Neural cell (in vitro differentiated cells): ENCODE measurements at regions not wholly inside any gene's neighbourhood (a gene's known extent, or its start where the extent isn't known, plus 50 kb on each side); places are given as distances from the start of the nearest gene placed in this dataset.
"Not testable (repeated sequence)": the region's sequence is repeated elsewhere in the genome, so short reads cannot be mapped to it uniquely, and the experiment has no call there.

Experiments used
- H2AFZ ChIP-seq: fragments of 200-600, 300-800 bp; sonication (generic), shearing (Covaris generic); 2 replicates; pipeline ENCODE4 v1.6.0; 2014; ENCODE audit warnings: low read depth, mild to moderate bottlenecking, antibody characterized with exemption, low read length, moderate library complexity
- H3F3A ChIP-seq: fragments of 200-600 bp; shearing (Covaris generic); 2 replicates; pipeline ENCODE4 v1.6.1; 2016; ENCODE audit warnings: mild to moderate bottlenecking, moderate library complexity, mixed read lengths, antibody characterized with exemption, low read length; ENCODE audit not compliant: insufficient read depth, poor library complexity, severe bottlenecking
- H3K27ac ChIP-seq: fragments of 200-600, 300-800 bp; sonication (generic), shearing (Covaris generic); 2 replicates; pipeline ENCODE4 v1.5.1; 2014; ENCODE audit warnings: mild to moderate bottlenecking, low read length, moderate library complexity
- H3K27me3 ChIP-seq: fragments of 300-800, 200-600 bp; sonication (generic), shearing (Covaris generic); 2 replicates; pipeline ENCODE4 v1.6.0; 2014; ENCODE audit warnings: mild to moderate bottlenecking, low read depth, low read length, moderate library complexity; ENCODE audit not compliant: insufficient read depth
- H3K36me3 ChIP-seq: fragments of 300-800, 200-600 bp; sonication (generic), shearing (Covaris generic); 2 replicates; pipeline ENCODE4 v1.5.1; 2014; ENCODE audit warnings: mild to moderate bottlenecking, antibody characterized with exemption, low read length, moderate library complexity; ENCODE audit not compliant: insufficient read depth
- H3K4me2 ChIP-seq: fragments of 300-800, 200-600 bp; sonication (generic), shearing (Covaris generic); 2 replicates; pipeline ENCODE4 v1.6.0; 2014; ENCODE audit warnings: mild to moderate bottlenecking, low read length
- H3K4me3 ChIP-seq: fragments of 300-800, 200-600 bp; sonication (generic), shearing (Covaris generic); 2 replicates; pipeline ENCODE4 v1.5.1; 2014; ENCODE audit warnings: mild to moderate bottlenecking, low read length, moderate library complexity
- H3K79me2 ChIP-seq: fragments of 200-600 bp; shearing (Covaris generic); replicated peaks from 2 replicates; pipeline ENCODE4 v1.6.0; 2014; ENCODE audit warnings: mild to moderate bottlenecking, low read length, moderate library complexity; ENCODE audit not compliant: insufficient read depth
- H3K9ac ChIP-seq: fragments of 300-800, 200-600 bp; sonication (generic), shearing (Covaris generic); 2 replicates; pipeline ENCODE4 v1.6.1; 2016; ENCODE audit warnings: mild to moderate bottlenecking, low read length, mixed read lengths
- H3K9me2 ChIP-seq: fragments of 200-600 bp; shearing (Covaris generic); 2 replicates; pipeline ENCODE4 v1.6.1; 2016; ENCODE audit warnings: mild to moderate bottlenecking, low read length, mixed read lengths; ENCODE audit not compliant: insufficient read depth
- H3K9me3 ChIP-seq: fragments of 200-600, 300-800 bp; sonication (generic), shearing (Covaris generic); 2 replicates; pipeline ENCODE4 v1.6.1; 2016; ENCODE audit warnings: mild to moderate bottlenecking, mixed run types, low read length, moderate library complexity, mixed read lengths
- H4K20me1 ChIP-seq: fragments of 200-600 bp; shearing (Covaris generic); 2 replicates; pipeline ENCODE4 v1.6.1; 2016; ENCODE audit warnings: mild to moderate bottlenecking, mixed run types; ENCODE audit not compliant: insufficient read depth
- CTCF ChIP-seq: fragments of 450-650 bp; IDR thresholded peaks from 2 replicates; pipeline ENCODE4 v1.5.1; 2014; ENCODE audit warnings: antibody characterized with exemption, mild to moderate bottlenecking, moderate library complexity; ENCODE audit not compliant: poor library complexity, severe bottlenecking
- EP300 ChIP-seq: fragments of 450-650 bp; conservative IDR thresholded peaks from 2 replicates; pipeline ENCODE4 v1.6.1; 2014; ENCODE audit warnings: antibody characterized with exemption, mild to moderate bottlenecking, moderate library complexity; ENCODE audit not compliant: poor library complexity, severe bottlenecking
- EZH2 ChIP-seq: fragments of 200-600, 300-800 bp; shearing (Covaris generic), sonication (generic); IDR thresholded peaks from 2 replicates; pipeline ENCODE4 v1.6.1; 2014; ENCODE audit warnings: antibody characterized with exemption, low read length, borderline replicate concordance, mild to moderate bottlenecking; ENCODE audit not compliant: insufficient read depth, poor library complexity, severe bottlenecking
- MXI1 ChIP-seq: fragments of 450-650 bp; conservative IDR thresholded peaks from 2 replicates; pipeline ENCODE4 v1.6.1; 2014; ENCODE audit warnings: antibody characterized with exemption, mild to moderate bottlenecking; ENCODE audit not compliant: poor library complexity, severe bottlenecking
- POLR2AphosphoS5 ChIP-seq: IDR thresholded peaks from 2 replicates; pipeline ENCODE4 v1.6.1; 2012
- RAD21 ChIP-seq: fragments of 450-650 bp; conservative IDR thresholded peaks from 2 replicates; pipeline ENCODE4 v1.6.1; 2014; ENCODE audit warnings: antibody characterized with exemption, mild to moderate bottlenecking, moderate library complexity
- SMC3 ChIP-seq: fragments of 450-650 bp; conservative IDR thresholded peaks from 2 replicates; pipeline ENCODE4 v1.6.1; 2014; ENCODE audit warnings: antibody characterized with exemption, mild to moderate bottlenecking, moderate library complexity; ENCODE audit not compliant: poor library complexity
- TAF1 ChIP-seq: IDR thresholded peaks from 2 replicates; pipeline ENCODE4 v1.6.1; 2012; ENCODE audit warnings: low read depth
- TF ChIP-seq, protein P1 (sequence below): IDR thresholded peaks from 2 replicates; pipeline ENCODE4 v1.6.1; 2012; ENCODE audit warnings: borderline replicate concordance

GRCh38 chr5:127170918-127171600 lies 97.8 kb upstream of the C5orf63 start:
- no peak overlapping the region for H3K4me2 ChIP-seq
- no peak for TF ChIP-seq MXI1
- no peak for TF ChIP-seq POLR2AphosphoS5
- TF ChIP-seq SMC3: no peak
- no peak for TF ChIP-seq EP300
- no peak for TF ChIP-seq TAF1
- no peak for TF ChIP-seq RAD21
- no peak for TF ChIP-seq EZH2
- TF ChIP-seq CTCF: no peak
- TF ChIP-seq, protein P1, sequence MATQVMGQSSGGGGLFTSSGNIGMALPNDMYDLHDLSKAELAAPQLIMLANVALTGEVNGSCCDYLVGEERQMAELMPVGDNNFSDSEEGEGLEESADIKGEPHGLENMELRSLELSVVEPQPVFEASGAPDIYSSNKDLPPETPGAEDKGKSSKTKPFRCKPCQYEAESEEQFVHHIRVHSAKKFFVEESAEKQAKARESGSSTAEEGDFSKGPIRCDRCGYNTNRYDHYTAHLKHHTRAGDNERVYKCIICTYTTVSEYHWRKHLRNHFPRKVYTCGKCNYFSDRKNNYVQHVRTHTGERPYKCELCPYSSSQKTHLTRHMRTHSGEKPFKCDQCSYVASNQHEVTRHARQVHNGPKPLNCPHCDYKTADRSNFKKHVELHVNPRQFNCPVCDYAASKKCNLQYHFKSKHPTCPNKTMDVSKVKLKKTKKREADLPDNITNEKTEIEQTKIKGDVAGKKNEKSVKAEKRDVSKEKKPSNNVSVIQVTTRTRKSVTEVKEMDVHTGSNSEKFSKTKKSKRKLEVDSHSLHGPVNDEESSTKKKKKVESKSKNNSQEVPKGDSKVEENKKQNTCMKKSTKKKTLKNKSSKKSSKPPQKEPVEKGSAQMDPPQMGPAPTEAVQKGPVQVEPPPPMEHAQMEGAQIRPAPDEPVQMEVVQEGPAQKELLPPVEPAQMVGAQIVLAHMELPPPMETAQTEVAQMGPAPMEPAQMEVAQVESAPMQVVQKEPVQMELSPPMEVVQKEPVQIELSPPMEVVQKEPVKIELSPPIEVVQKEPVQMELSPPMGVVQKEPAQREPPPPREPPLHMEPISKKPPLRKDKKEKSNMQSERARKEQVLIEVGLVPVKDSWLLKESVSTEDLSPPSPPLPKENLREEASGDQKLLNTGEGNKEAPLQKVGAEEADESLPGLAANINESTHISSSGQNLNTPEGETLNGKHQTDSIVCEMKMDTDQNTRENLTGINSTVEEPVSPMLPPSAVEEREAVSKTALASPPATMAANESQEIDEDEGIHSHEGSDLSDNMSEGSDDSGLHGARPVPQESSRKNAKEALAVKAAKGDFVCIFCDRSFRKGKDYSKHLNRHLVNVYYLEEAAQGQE: no peak
- peaks cover 6% of the 10 kb centered on the region for H3K9me3 ChIP-seq
- no peak overlapping the region for H3K9ac ChIP-seq
- no peaks in the 10 kb centered on the region for H3F3A ChIP-seq
- no peak overlapping the region for H3K27ac ChIP-seq
- no peaks in the 10 kb centered on the region for H3K9me2 ChIP-seq
- H3K27me3 ChIP-seq: no peaks in the 10 kb centered on the region
- no peak overlapping the region for H2AFZ ChIP-seq
- no peak overlapping the region for H3K4me3 ChIP-seq
- H3K36me3 ChIP-seq: no peaks in the 10 kb centered on the region
- no peaks in the 10 kb centered on the region for H4K20me1 ChIP-seq
- H3K79me2 ChIP-seq: no peaks in the 10 kb centered on the region

GRCh38 chr5:127176769-127177168 lies 103.5 kb upstream of the C5orf63 start:
- H3K27me3 ChIP-seq: no peaks in the 10 kb centered on the region
- no peaks in the 10 kb centered on the region for H4K20me1 ChIP-seq
- no peak overlapping the region for H3K4me3 ChIP-seq
- no peaks in the 10 kb centered on the region for H3F3A ChIP-seq
- peaks cover 6% of the 10 kb centered on the region for H3K9me3 ChIP-seq
- TF ChIP-seq EP300 (no peak), CTCF (no peak)
- no peaks in the 10 kb centered on the region for H3K36me3 ChIP-seq
- H3K4me2 ChIP-seq: no peak overlapping the region
- no peak overlapping the region for H3K27ac ChIP-seq
- no peak overlapping the region for H2AFZ ChIP-seq
- no peaks in the 10 kb centered on the region for H3K79me2 ChIP-seq
- H3K9ac ChIP-seq: no peak overlapping the region
- H3K9me2 ChIP-seq: no peaks in the 10 kb centered on the region

- not testable (repeated sequence) for H3F3A ChIP-seq, H3K9me3 ChIP-seq, H3K4me2 ChIP-seq, H2AFZ ChIP-seq, H4K20me1 ChIP-seq, H3K4me3 ChIP-seq, H3K9me2 ChIP-seq, H3K79me2 ChIP-seq, H3K27me3 ChIP-seq, H3K9ac ChIP-seq, H3K27ac ChIP-seq, H3K36me3 ChIP-seq
Observed at GRCh38 chr5:127182631-127183030, 108.0 kb upstream of the MEGF10 start.
